Uterus (tissue), 3 donors: ENCODE measurements at regions not wholly inside any gene's neighbourhood (a gene's known extent, or its start where the extent isn't known, plus 50 kb on each side); places are given as distances from the start of the nearest gene placed in this dataset.

Experiments used
- DNase-seq, 2 donors: peaks; one replicate each; pipeline ENCODE4 v3.0.0-alpha.2; 2019 to 2020
- H3K27ac ChIP-seq, 2 donors: fragments of 200-600 bp; sonication (generic); 1 replicate in 1 of 2; 2 replicates in 1 of 2; pipeline ENCODE4 v1.5.1; 2016 to 2018
- H3K27me3 ChIP-seq, 2 donors: fragments of 200-600 bp; sonication (generic); one replicate each; pipeline ENCODE4 v1.5.1; 2018 to 2019; ENCODE audit warnings: control low read depth in 1 of 2
- H3K36me3 ChIP-seq, 2 donors: fragments of 200-600 bp; sonication (generic); one replicate each; pipeline ENCODE4 v1.5.1; 2019; ENCODE audit warnings: control low read depth in 1 of 2
- H3K4me1 ChIP-seq, 2 donors: fragments of 200-600 bp; sonication (generic); one replicate each; pipeline ENCODE4 v1.5.1; 2018 to 2019; ENCODE audit warnings: control low read depth in 1 of 2
- H3K4me3 ChIP-seq, 2 donors: fragments of 200-600 bp; sonication (generic); 1 replicate in 1 of 2; 2 replicates in 1 of 2; pipeline ENCODE4 v1.5.1; 2018 to 2019; ENCODE audit warnings: mild to moderate bottlenecking in 1 of 2
- H3K9me3 ChIP-seq, 2 donors: fragments of 200-600 bp; sonication (generic); one replicate each; pipeline ENCODE4 v1.5.1; 2019; ENCODE audit warnings: control low read depth in 1 of 2
- POLR2A ChIP-seq, 2 donors: fragments of 450-650 bp; IDR thresholded peaks; one replicate each; pipeline ENCODE4 v1.6.1; 2016; ENCODE audit warnings: antibody characterized with exemption in 2 of 2, mild to moderate bottlenecking in 1 of 2, moderate library complexity in 1 of 2
- intact Hi-C: fragments of 100-400 bp; cut with DNase I; formaldehyde crosslinking; loops from one replicate; pipeline ENCODE4 v1.15.1; 2023; ENCODE audit warnings: low total_unique reads
- TF ChIP-seq, protein P1 (sequence below), 4 experiments: fragments of 200-600 bp in 2 of 4; fragments of 450-650 bp in 2 of 4; sonication (generic) in 2 of 4; IDR thresholded peaks; one replicate each; pipeline ENCODE4 v1.5.1; 2016 to 2019; ENCODE audit warnings: antibody characterized with exemption in 4 of 4, mild to moderate bottlenecking in 2 of 4, moderate library complexity in 1 of 4
- donor health status: DM: yes; HTN: yes; CAD: no.

- no peak for DNase-seq
- H3K36me3 ChIP-seq: no peaks in the 10 kb centered on the region
- no peak overlapping the region for H3K27ac ChIP-seq
- intact Hi-C loops: no loop called here
- no peak for TF ChIP-seq POLR2A (IDR thresholded peaks at IDR 0.05)
- TF ChIP-seq, protein P1, sequence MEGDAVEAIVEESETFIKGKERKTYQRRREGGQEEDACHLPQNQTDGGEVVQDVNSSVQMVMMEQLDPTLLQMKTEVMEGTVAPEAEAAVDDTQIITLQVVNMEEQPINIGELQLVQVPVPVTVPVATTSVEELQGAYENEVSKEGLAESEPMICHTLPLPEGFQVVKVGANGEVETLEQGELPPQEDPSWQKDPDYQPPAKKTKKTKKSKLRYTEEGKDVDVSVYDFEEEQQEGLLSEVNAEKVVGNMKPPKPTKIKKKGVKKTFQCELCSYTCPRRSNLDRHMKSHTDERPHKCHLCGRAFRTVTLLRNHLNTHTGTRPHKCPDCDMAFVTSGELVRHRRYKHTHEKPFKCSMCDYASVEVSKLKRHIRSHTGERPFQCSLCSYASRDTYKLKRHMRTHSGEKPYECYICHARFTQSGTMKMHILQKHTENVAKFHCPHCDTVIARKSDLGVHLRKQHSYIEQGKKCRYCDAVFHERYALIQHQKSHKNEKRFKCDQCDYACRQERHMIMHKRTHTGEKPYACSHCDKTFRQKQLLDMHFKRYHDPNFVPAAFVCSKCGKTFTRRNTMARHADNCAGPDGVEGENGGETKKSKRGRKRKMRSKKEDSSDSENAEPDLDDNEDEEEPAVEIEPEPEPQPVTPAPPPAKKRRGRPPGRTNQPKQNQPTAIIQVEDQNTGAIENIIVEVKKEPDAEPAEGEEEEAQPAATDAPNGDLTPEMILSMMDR (IDR thresholded peaks at IDR 0.05): no peak
- no peaks in the 10 kb centered on the region for H3K4me1 ChIP-seq
- H3K9me3 ChIP-seq: no peaks in the 10 kb centered on the region
- H3K27me3 ChIP-seq: no peaks in the 10 kb centered on the region
- no peak overlapping the region for H3K4me3 ChIP-seq
Observed at GRCh38 chr11:96885912-96886311, 496.1 kb downstream of the JRKL start.

- Histone ChIP-seq H3K4me1 (no peaks in the 10 kb centered on the region), H3K27me3 (no peaks in the 10 kb centered on the region), H3K9me3 (no peaks in the 10 kb centered on the region), H3K36me3 (no peaks in the 10 kb centered on the region), H3K27ac (no peak overlapping the region), H3K4me3 (no peak overlapping the region)
- no peak for DNase-seq
- intact Hi-C loops: no loop called here
- no peak for TF ChIP-seq POLR2A (IDR thresholded peaks at IDR 0.05)
- TF ChIP-seq, protein P1 (IDR thresholded peaks at IDR 0.05): no peak
Observed at GRCh38 chr11:96893988-96894387, 504.2 kb downstream of the JRKL start.

DNA sequence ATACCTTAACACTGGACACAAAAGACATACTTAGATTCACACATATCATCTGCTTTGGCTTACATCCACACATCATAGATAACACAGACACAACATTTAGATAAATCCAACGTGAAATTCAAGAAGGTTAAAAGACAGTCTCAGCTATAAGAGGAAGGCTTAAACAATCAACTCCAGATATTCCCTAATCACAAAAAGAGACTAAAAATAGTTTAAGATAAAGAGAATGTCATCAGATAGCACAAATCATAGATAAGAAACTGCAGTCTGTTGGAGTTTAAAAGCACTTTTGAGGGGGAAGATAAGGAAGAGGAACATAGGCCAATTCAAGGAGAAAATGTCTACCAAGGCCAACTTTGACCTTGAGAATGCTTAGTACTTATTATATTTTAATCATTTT, 504.8 kb downstream of the JRKL start:
- TF ChIP-seq, protein P1 (IDR thresholded peaks at IDR 0.05): no peak
- no peak for TF ChIP-seq POLR2A (IDR thresholded peaks at IDR 0.05)
- intact Hi-C loops: no loop called here
- Histone ChIP-seq H3K36me3 (no peaks in the 10 kb centered on the region), H3K4me1 (no peaks in the 10 kb centered on the region), H3K27me3 (no peaks in the 10 kb centered on the region), H3K9me3 (no peaks in the 10 kb centered on the region), H3K4me3 (no peak overlapping the region), H3K27ac (no peak overlapping the region)
- no peak for DNase-seq

- Histone ChIP-seq H3K4me1 (no peaks in the 10 kb centered on the region), H3K27me3 (no peaks in the 10 kb centered on the region), H3K4me3 (no peak overlapping the region), H3K9me3 (no peaks in the 10 kb centered on the region), H3K27ac (no peak overlapping the region), H3K36me3 (no peaks in the 10 kb centered on the region)
- no peak for TF ChIP-seq POLR2A (IDR thresholded peaks at IDR 0.05)
- TF ChIP-seq, protein P1 (IDR thresholded peaks at IDR 0.05): no peak
- DNase-seq: no peak
- intact Hi-C loops: no loop called here
Observed at GRCh38 chr11:96899971-96900370, 510.2 kb downstream of the JRKL start.

DNA sequence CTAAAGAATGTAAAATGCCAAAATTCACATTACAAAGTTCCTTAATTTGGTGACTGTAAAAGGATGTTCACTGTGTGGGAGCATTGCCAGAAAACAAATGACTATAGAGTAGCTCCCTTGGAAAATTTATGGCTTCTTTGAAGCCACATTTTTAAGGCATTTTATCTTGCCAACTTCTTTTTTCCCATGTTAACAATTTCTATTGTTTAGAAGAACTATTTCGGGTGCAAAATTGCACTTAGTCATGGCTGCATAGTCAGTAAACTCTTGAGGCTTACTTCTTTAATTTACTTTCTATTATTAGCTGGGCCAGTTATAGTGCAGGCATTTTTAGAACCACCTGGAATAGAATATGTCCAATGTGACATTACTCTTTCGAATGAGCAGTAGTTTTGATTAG, 515.3 kb downstream of the JRKL start:
- H3K27me3 ChIP-seq: no peaks in the 10 kb centered on the region
- H3K9me3 ChIP-seq: no peaks in the 10 kb centered on the region
- H3K36me3 ChIP-seq: no peaks in the 10 kb centered on the region
- H3K4me1 ChIP-seq: no peaks in the 10 kb centered on the region
- intact Hi-C loops: no loop called here
- no peak for TF ChIP-seq POLR2A (IDR thresholded peaks at IDR 0.05)
- TF ChIP-seq, protein P1 (IDR thresholded peaks at IDR 0.05): no peak
- H3K27ac ChIP-seq: no peak overlapping the region
- DNase-seq: no peak
- H3K4me3 ChIP-seq: no peak overlapping the region
